PFSK-1 (cell line): ENCODE measurements at regions not wholly inside any gene's neighbourhood (a gene's known extent, or its start where the extent isn't known, plus 50 kb on each side); places are given as distances from the start of the nearest gene placed in this dataset.

Source experiments
- FOXP2 ChIP-seq: optimal IDR thresholded peaks from 2 replicates; pipeline ENCODE3; 2011; ENCODE audit warnings: borderline replicate concordance, control low read depth, inconsistent platforms; ENCODE audit not compliant: insufficient read depth; ENCODE audit errors: extremely low read length, extremely low read depth
- POLR2AphosphoS5 ChIP-seq: IDR thresholded peaks from 2 replicates; pipeline ENCODE4 v1.6.1; 2012; ENCODE audit warnings: low read depth, mild to moderate bottlenecking, control low read depth, low read length, moderate library complexity
- REST ChIP-seq, 2 experiments: IDR thresholded peaks; 2 replicates each; pipeline versions ENCODE4 v1.6.1 to v1.8.0; 2011 to 2012; ENCODE audit warnings: low read depth in 2 of 2, low read length in 2 of 2, control low read depth in 1 of 2, inconsistent platforms in 1 of 2, mild to moderate bottlenecking in 1 of 2, moderate library complexity in 1 of 2; ENCODE audit not compliant: insufficient read depth in 1 of 2
- SIN3A ChIP-seq: IDR thresholded peaks from 2 replicates; pipeline ENCODE4 v1.6.1; 2012; ENCODE audit warnings: mild to moderate bottlenecking, low read length, moderate library complexity, borderline replicate concordance; ENCODE audit not compliant: insufficient read depth
- TAF1 ChIP-seq: IDR thresholded peaks from 2 replicates; pipeline ENCODE4 v1.6.1; 2012; ENCODE audit warnings: low read length, control low read depth, borderline replicate concordance; ENCODE audit not compliant: insufficient read depth

- TF ChIP-seq POLR2AphosphoS5 (no peak), TAF1 (no peak), SIN3A (no peak), REST (IDR thresholded peaks at IDR 0.05; ENCODE audit: insufficient read depth in 1 of 2, low read depth in 2 of 2, low read length in 2 of 2) (no peak), FOXP2 (no peak)
Observed at GRCh38 chr1:181906631-181907030, 154.9 kb downstream of the ZNF648 start.
